Hematopoietic multipotent progenitor cell treated with erythropoietin and hydrocortisone succinate and interleukin-3 and kit ligand, for 15 days (in vitro differentiated cells): ENCODE measurements at regions not wholly inside any gene's neighbourhood (a gene's known extent, or its start where the extent isn't known, plus 50 kb on each side); places are given as distances from the start of the nearest gene placed in this dataset.

Source experiments
- DNase-seq: peaks from one replicate; pipeline ENCODE4 v3.0.0-alpha.2; 2015; ENCODE audit warnings: low spot score

- no peak for DNase-seq
Measured at GRCh38 chr17:13736916-13737315, 135.2 kb upstream of the HS3ST3A1 start.

- no peak for DNase-seq
Measured at GRCh38 chr17:13740686-13741085, 139.0 kb upstream of the HS3ST3A1 start.

GRCh38 chr17:13741744-13742143 is 140.0 kb upstream of the HS3ST3A1 start:
- no peak for DNase-seq

GRCh38 chr17:13743906-13744305 is 142.2 kb upstream of the HS3ST3A1 start:
- no peak for DNase-seq

GRCh38 chr17:13746404-13746803 is 144.7 kb upstream of the HS3ST3A1 start:
- DNase-seq = no peak

- no peak for DNase-seq
Measured at GRCh38 chr17:13749166-13749890, 147.6 kb upstream of the HS3ST3A1 start.

GRCh38 chr17:13749891-13750235 is 148.1 kb upstream of the HS3ST3A1 start:
- DNase-seq = no peak

- DNase-seq = no peak
Measured at GRCh38 chr17:13750816-13751793, 149.4 kb upstream of the HS3ST3A1 start.

GRCh38 chr17:13753154-13753553 is 151.4 kb upstream of the HS3ST3A1 start:
- DNase-seq = no peak

GRCh38 chr17:13753771-13754170 is 152.0 kb upstream of the HS3ST3A1 start:
- no peak for DNase-seq

GRCh38 chr17:13755851-13756250 is 154.1 kb upstream of the HS3ST3A1 start:
- DNase-seq = no peak

GRCh38 chr17:13756763-13757162 is 155.0 kb upstream of the HS3ST3A1 start:
- DNase-seq = no peak

GRCh38 chr17:13757871-13758270 is 156.1 kb upstream of the HS3ST3A1 start:
- no peak for DNase-seq

GRCh38 chr17:13759518-13760335 is 158.0 kb upstream of the HS3ST3A1 start:
- DNase-seq = no peak

- no peak for DNase-seq
Measured at GRCh38 chr17:13761038-13761603, 159.4 kb upstream of the HS3ST3A1 start.

GRCh38 chr17:13765701-13766100 is 164.0 kb upstream of the HS3ST3A1 start:
- DNase-seq = no peak

- no peak for DNase-seq
Measured at GRCh38 chr17:13770702-13771101, 169.0 kb upstream of the HS3ST3A1 start.

GRCh38 chr17:13775450-13775849 is 173.7 kb upstream of the HS3ST3A1 start:
- DNase-seq = no peak

- DNase-seq = no peak
Measured at GRCh38 chr17:13776027-13776551, 174.4 kb upstream of the HS3ST3A1 start.

GRCh38 chr17:13777003-13777402 is 175.3 kb upstream of the HS3ST3A1 start:
- no peak for DNase-seq

GRCh38 chr17:13784434-13785095 is 182.8 kb upstream of the HS3ST3A1 start:
- no peak for DNase-seq
